ENCODE measurements at regions not wholly inside any gene's neighbourhood (a gene's known extent, or its start where the extent isn't known, plus 50 kb on each side); places are given as distances from the start of the nearest gene placed in this dataset.

- DNase-seq, result no peak
Measured at GRCh38 chr10:61545170-61545569, 92.0 kb upstream of the TMEM26 start.

DNA sequence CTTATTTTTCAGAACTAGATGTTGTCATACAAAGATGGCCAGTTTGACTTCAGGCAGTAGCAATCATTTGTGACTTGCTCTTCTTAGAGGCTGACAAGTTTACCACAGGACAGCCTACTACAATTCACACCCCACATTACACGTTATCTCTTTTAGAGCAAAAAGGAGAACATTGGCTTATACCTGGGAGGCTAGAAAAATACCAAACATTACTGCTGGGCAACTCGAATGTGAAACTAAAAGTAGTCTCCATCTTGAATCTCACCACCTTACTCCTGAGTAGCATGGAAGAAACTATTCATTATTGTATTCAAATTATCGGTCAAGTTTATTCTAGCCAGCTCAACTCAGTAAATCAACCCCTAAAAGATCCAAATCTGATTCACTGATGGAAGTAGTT is 90.7 kb upstream of the TMEM26 start:
- no peak for DNase-seq

DNA sequence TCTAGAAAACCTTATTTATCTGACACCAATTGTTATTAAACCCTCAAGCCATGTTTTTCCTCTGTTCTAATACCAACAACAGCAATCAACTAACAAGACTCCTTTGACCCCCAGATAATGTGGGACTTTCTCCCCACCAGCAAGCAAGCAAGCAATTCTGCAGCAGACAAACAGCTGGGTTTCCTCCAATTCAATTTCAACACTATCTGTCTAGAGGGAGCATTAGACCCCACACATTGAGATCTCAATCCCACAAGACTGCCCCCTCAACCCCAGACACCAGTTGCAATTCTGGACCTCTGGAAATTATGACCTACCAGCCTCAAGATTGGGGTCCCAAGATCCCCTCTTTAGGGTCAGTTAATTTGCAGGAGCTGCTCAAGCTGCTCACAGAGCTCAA is 89.4 kb upstream of the TMEM26 start:
- no peak for DNase-seq

DNA sequence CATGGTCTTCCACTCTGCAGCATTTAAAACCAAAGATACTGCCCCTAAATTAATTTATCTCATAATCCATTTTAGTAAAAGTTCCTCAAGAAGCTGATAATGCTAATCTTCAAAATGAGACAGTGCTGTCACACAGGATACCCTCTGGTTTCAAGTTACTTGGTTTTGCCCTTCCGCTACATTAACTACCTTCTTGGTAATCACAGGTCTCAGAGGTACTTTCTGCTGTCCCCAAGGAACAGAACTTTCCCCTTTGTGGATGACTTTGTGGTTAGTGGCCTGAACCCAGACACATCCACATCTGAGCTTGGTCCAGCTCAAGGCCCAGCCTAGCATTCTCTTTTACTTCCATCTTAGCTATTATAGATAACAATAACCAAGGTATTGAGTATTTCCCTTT is 88.8 kb upstream of the TMEM26 start:
- DNase-seq, result no peak

DNA sequence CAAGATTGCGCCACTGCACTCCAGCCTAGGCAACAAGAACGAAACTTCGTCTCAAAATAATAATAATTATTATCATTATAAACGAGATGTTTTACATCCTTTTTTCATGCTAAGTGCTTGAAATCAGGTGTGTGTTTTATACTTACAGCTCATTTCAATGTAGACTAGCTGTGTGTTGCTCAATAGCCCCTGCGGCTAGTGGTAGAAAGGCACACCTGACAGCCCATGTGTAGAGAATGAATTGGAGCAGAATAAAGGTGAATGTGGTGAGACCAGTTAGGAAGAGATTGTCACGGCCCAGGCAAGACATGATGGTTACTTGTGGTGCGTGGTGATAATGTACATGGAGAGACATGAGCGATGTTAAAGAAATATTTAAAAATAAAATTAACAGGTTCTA is 86.7 kb upstream of the TMEM26 start:
- no peak for DNase-seq

GRCh38 chr10:61529208-61529607 is 76.0 kb upstream of the TMEM26 start:
- DNase-seq, result no peak

GRCh38 chr10:61503051-61503450 is 49.9 kb upstream of the TMEM26 start:
- no peak for DNase-seq

Data from islet precursor cell (in vitro differentiated cells).